GM20000 (cell line): ENCODE measurements at regions not wholly inside any gene's neighbourhood (a gene's known extent, or its start where the extent isn't known, plus 50 kb on each side); places are given as distances from the start of the nearest gene placed in this dataset.

Source experiments
- DNase-seq: peaks from one replicate; pipeline ENCODE4 v3.0.0; 2012; ENCODE audit warnings: low spot score
- TF ChIP-seq, protein P1 (sequence below): IDR thresholded peaks from 2 replicates; pipeline ENCODE4 v1.5.1; 2012; ENCODE audit warnings: mild to moderate bottlenecking, control low read depth; ENCODE audit errors: extremely low read depth, missing control alignments

DNA sequence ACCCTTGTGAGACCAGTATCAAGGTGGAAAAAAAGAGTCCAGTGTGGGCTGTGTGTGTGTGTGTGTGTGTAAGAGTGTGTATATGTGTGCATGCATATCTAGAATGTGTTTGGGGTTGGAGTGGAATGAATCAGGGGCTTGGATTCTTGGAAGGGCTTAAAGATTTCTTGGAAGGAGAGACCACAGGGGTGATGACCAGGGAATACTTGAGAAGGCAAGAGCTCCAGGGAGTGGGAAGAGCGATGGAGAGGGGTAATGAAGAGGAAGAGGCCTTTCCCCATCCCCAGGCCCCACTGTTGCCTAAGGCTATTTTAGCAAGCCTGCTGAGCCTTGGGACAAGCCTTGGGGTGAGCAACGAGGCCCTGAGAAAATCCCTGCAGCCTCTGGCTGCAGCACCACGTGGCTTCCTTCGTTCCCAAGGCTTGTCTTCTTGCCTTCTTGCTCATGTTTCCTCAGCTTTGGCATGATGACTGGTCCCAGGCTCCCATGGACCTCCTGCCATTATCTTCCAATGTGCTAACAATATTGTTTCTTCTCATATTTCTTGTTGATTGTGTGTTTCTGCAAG lies 663.4 kb downstream of the INHBA start:
- TF ChIP-seq, protein P1, sequence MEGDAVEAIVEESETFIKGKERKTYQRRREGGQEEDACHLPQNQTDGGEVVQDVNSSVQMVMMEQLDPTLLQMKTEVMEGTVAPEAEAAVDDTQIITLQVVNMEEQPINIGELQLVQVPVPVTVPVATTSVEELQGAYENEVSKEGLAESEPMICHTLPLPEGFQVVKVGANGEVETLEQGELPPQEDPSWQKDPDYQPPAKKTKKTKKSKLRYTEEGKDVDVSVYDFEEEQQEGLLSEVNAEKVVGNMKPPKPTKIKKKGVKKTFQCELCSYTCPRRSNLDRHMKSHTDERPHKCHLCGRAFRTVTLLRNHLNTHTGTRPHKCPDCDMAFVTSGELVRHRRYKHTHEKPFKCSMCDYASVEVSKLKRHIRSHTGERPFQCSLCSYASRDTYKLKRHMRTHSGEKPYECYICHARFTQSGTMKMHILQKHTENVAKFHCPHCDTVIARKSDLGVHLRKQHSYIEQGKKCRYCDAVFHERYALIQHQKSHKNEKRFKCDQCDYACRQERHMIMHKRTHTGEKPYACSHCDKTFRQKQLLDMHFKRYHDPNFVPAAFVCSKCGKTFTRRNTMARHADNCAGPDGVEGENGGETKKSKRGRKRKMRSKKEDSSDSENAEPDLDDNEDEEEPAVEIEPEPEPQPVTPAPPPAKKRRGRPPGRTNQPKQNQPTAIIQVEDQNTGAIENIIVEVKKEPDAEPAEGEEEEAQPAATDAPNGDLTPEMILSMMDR, result no peak
- no peak for DNase-seq

DNA sequence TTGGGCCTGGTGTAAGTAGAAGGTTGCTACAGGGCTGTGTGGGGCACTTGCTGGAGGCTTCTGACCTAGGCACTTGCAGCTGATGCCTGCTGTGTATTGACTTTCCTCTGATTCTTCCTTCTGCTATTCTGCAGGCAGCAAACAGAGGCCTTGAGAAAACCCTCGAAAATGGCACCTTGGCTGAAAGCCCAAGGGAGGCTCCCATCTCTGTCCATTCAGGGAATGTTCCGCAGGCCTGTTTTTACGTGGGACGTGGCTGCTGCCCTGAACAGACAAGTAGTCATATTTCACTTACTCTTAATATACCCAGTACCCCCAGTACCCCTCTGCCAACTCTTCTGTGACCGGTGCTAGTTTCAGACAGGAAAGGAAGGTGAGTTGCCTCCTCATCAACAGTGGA lies 664.7 kb downstream of the INHBA start:
- TF ChIP-seq, protein P1, result no peak
- no peak for DNase-seq

GRCh38 chr7:41037691-41038090 lies 665.2 kb downstream of the INHBA start:
- TF ChIP-seq, protein P1, result no peak
- DNase-seq, result no peak

DNA sequence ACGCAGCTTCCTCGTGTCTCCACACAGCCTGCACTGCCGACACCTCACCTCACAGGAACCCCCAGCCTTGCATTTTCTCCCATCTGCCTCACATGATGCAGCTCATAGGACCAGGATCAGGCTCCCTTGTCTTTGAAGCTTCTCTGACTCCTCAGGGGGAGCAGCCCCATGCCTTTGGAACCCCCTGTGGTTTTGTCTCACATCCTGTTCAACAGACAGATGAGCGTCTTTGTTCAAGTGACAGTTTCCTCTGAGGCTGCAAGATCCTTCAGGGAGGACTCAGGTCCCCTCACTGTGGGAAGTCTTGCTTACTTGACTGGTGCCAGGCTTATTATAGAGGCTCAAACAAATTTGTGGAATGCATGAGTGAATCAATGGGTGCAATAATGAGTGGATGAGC lies 667.1 kb downstream of the INHBA start:
- DNase-seq, result no peak
- TF ChIP-seq, protein P1, result no peak

DNA sequence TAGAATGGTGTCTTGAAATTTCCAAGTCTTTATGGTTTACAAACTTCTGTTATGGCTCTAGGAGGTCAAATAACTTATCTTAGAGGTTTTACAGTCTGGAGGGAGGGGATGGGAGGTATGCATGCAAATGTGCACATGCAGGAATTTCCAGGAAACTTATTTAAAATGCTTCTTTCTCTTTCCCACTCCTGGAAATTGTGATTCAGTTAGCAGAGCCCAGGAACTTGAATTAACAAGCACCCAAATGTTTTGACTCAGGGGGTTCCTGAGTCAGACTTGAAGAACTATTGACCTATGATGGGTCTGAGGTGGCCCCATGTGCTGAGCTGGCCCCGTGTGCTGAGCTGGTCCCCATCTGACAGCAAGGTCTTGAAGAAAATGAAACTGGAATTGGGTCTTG lies 669.4 kb downstream of the INHBA start:
- no peak for DNase-seq
- TF ChIP-seq, protein P1, result no peak

DNA sequence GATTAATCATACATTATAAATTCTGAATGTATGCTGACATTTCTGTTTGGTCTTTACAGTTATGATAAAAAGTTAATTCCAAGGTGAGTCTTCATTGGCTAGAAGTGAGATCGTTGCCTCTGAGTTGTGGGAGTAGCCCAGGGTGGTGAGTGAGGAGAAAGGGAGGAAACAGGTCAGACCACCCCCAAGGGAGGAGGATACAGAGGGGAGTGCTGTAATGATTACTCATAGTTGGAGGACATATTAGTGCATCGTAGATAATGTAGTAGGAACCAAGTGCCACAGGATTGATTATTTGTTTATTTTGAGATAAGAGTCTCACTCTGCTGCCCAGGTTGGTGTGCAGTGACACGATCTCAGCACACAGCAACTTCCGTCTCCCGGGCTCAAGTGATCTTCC lies 672.2 kb downstream of the INHBA start:
- no peak for DNase-seq
- TF ChIP-seq, protein P1, result no peak

- TF ChIP-seq, protein P1, result no peak
- no peak for DNase-seq
Observed at GRCh38 chr7:41029072-41029499, 673.8 kb downstream of the INHBA start.

- TF ChIP-seq, protein P1, result no peak
- no peak for DNase-seq
Observed at GRCh38 chr7:41028580-41028979, 674.3 kb downstream of the INHBA start.
